GM19238 (cell line): ENCODE measurements at regions not wholly inside any gene's neighbourhood (a gene's known extent, or its start where the extent isn't known, plus 50 kb on each side); places are given as distances from the start of the nearest gene placed in this dataset.
"Not testable (repeated sequence)": the region's sequence is repeated elsewhere in the genome, so short reads cannot be mapped to it uniquely, and the experiment has no call there.

Experiments used
- DNase-seq: peaks from one replicate; pipeline ENCODE4 v3.0.0; 2011; ENCODE audit warnings: low spot score; ENCODE audit not compliant: insufficient read length

DNA sequence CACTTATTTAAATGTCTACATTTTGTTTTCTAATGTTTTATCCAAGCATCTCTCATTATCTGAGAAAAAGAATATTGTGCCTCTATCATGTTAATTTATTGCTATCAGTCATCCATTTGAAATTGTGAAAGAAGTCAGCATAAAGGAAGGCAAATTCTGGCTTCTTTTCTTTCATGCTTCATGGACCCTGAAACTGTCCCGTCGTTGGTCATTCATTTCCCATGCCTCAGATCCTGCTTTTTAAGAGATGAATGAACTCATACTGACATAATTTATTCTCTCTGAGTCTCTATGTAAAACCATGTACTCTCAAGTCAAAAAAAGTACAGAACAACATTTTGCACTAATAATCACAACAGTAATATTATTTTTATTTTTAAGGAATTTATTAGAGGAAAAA lies 2512.0 kb downstream of the PCDH9 start:
- DNase-seq = no peak

DNA sequence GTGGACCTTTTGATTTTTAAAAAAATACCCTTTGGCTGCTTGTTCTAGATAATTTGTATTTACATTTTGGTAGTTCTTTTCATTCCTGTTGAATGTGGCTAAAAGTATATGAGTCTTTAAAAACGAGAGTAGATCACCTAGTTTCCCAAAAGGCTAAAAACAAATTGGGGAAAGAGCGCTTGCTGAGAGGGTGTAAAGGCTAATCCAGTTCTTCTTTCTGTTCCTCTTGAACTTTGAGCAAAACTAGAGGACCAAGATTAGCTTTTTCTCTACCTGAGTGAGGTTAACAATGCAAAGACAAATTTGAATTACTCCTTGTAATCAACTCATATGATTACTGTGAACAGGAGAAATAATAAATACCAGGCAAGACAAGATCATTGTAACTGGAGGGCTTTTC lies 2513.2 kb downstream of the PCDH9 start:
- no peak for DNase-seq

DNA sequence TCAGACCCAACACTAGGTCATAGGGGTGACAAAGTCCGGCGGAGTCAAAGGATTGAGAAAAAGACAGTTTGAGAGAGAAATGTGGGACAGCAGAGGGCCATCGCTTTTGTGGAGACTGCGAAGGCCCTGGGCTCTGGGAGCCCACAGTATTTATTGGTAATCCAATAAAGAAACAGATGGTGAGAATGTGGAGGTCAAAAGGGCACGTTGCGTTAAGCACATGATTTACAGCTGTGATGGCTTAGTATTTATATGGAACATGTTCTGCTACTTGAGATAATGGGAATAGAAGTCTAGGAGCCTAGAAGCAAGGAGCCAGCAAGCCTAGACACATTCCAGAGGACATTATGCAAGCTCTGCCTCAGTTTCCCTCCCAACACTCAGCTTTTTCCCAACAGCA lies 2521.1 kb downstream of the PCDH9 start:
- DNase-seq = no peak

- DNase-seq = no peak
Measured at GRCh38 chr13:64704121-64704649, 2526.0 kb downstream of the PCDH9 start.

GRCh38 chr13:64697226-64697625 lies 2532.9 kb downstream of the PCDH9 start:
- DNase-seq = no peak

- DNase-seq = no peak
Measured at GRCh38 chr13:64688893-64689677, 2541.1 kb downstream of the PCDH9 start.

DNA sequence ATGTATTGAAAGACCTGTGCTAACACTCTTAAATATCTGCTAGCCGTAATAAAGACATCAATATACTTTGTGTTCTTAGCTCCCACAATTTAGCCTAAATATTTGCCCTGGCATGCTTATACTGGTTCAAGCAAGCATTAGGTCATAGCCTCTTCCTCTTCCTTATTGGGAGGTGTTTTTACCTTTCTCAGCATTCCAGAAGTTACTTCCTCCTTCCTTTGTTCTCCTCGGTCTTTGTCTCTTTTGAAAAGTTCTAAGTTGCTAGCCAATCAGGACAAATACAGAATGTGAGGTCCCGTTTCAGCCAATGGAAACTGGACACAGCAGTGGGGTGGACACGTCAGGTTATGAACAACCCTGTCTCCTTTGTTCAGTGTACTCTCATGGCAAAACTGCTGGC lies 2543.6 kb downstream of the PCDH9 start:
- not testable (repeated sequence) for DNase-seq

DNA sequence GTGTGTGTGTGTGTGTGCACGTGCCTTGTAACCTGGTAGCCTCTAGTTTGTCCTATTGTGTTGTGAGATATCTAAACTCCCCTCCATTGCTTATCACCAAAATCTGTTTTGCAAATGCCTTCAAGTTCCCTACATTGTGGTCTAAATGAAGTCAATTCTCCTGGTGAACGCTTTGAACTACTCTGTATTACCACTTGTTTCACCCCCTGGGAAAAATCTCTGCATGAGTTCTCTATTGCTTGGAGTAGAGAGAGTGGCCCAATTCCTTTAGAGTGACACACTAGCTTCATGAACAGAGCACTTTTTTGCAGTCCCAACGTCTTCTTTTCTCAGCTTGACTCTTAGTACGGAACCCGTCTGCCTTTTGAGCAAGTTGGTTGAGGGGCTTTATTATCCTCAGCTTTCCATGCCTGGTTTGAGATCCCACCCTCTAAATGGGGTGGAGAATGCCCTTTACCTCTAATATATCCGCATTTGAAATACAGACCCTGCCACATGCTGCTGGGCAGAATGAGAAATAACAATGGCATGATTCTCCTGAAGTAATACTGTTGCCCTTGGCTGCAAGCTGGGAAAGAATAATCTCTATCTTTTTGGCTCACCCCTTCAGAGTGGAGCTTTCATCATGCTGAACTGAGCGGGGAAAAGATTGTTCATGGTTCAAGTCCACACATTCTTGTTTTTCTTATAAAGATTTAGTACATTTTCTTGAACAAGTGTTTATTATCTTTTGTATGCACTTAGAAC lies 2545.3 kb downstream of the PCDH9 start:
- DNase-seq = no peak

- no peak for DNase-seq
Measured at GRCh38 chr13:64684108-64684507, 2546.0 kb downstream of the PCDH9 start.

DNA sequence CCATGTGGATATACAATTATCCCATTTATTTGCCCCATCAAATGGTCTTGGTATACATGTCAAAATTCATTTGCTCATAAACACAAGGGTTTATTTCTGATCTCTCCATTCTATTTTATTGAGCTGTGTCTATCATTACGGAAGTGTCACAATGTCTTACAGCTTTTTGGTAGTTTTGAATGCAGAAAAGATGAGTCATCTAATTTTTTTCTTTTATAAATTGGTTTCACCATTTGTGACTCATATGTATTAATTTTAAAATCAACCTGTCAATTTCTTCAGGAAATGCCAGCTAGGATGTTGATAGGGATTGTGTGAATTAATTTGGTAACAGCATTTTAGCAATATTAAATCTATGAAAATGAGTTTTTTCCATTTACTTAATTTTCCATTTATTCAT lies 2549.4 kb downstream of the PCDH9 start:
- no peak for DNase-seq

- no peak for DNase-seq
Measured at GRCh38 chr13:64675255-64675892, 2554.8 kb downstream of the PCDH9 start.

DNA sequence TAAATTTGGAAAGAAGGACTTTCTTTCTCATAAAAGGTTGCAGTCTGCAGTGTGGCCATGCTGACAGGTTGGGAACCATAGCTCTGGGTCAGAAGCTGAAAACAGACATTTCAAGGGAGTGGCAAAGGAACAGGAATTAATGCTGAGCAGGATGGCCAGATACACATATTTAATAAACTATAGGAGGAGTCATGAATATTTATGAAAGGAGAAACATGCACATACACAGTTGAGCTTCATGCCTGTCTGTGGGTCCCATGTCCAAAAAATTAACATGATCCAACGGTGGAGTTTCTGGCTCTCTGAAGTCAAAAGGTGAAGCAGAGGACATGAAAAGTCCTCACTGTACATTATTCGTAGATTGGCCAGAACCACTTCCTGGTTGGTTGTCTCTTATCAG lies 2556.0 kb downstream of the PCDH9 start:
- DNase-seq = no peak

GRCh38 chr13:64672751-64673150 lies 2557.4 kb downstream of the PCDH9 start:
- DNase-seq = no peak

GRCh38 chr13:64662887-64663593 lies 2567.1 kb downstream of the PCDH9 start:
- DNase-seq = no peak

- no peak for DNase-seq
Measured at GRCh38 chr13:64648293-64648692, 2581.8 kb downstream of the PCDH9 start.

DNA sequence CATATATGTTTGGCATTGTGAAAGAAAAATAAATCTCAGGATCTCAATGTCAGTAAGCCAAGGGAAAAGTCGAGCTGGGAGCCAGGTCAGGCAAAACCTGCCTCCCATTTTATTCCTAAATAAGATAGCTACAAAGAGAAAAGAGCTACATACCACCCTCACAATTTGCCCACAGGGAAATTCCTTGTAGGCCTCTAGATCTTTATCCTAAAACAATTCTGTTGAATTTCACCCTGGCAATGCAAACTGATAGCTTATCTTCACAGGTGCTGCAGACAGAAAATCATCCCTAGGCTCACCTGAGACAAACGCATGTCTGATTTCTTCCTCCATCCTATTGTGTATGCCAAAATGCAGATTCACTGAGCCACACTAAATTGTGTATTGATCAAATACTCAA lies 2587.1 kb downstream of the PCDH9 start:
- no peak for DNase-seq

DNA sequence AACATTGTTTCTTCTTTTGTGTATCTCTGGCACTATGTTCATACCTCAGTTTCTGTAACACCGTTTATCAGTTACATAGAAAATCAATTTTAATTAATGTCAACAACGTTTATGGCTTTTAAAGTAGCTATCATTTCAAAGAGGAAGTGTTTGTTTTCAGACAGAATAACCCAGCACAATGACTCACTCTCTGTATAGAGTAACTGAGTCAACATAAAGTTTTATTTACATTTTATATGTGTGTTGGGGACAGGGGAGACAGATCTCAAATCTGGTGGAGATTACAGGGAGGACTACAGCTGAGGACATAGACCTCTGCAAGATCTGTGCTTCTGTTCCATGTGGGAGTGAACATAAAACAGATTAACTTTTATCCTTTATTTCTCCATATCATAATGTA lies 2590.1 kb downstream of the PCDH9 start:
- no peak for DNase-seq

GRCh38 chr13:64639206-64639605 lies 2590.9 kb downstream of the PCDH9 start:
- DNase-seq = no peak

DNA sequence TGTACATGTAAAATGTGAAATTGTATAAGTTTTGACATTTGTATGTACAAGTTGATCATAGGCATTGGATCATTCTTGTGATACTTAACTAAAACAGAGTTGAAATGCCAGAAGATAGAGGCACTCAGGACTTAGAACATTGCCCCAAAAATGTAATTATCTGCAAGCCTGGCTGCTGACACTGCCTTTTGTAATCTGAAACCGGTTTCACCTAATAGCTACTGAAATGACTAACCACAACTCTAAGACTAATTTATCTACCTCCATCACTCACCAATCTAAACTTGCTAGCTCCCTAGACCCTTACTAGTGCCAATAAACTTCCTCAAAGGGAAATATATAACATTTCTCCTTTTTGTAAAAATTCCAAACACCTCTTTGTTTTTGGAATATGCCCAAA lies 2596.2 kb downstream of the PCDH9 start:
- no peak for DNase-seq

- no peak for DNase-seq
Measured at GRCh38 chr13:64627654-64628053, 2602.5 kb downstream of the PCDH9 start.

DNA sequence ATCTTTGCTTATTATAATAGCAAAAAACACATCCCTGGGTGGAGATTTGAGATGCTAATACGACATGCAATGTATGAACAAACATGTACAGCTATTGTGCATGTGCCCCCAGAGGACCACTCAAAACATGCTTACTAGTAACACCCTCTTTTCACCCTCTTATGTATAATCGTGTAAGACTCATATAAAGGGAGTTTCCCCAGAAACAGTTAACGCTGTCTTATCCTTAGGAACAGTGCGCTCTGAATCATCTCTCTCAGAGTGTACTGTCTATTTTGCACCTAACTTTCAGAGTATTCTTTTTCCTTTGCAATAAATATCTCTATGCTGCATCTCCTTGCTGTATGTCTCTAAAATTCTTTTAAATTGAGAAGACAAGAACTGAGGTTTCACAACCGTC lies 2604.0 kb downstream of the PCDH9 start:
- DNase-seq = no peak

GRCh38 chr13:64617231-64617630 lies 2612.9 kb downstream of the PCDH9 start:
- DNase-seq = no peak
